ENCODE measurements at regions not wholly inside any gene's neighbourhood (a gene's known extent, or its start where the extent isn't known, plus 50 kb on each side); places are given as distances from the start of the nearest gene placed in this dataset.

DNA sequence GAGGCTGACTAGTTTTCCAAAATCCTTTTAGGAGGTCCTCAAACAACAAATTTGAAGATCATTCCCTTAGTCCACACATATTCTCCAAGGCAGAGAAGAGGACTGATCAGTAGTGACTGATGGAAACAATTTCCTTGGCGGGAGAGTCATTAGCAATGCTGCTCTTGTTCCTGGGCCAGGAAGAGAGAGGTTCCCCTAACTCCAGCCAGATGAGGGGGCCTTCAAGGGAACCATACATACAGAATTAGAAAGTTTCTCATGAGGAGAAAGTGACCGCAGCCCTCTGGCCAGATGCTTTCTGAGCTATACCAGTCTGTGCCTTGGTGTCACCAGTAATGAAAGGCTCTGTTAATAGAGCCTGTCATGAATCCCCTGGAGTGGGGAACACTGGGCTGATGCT lies 539.4 kb downstream of the BNC2 start:
- H3K9me2 ChIP-seq (ENCODE audit: insufficient read depth, low read length): no peaks in the 10 kb centered on the region
- intact Hi-C loops (cut with micrococcal nuclease; ENCODE audit: unreplicated experiment): no loop called here
- ChIA-PET POLR2A (no interaction called here), CTCF (ENCODE audit: unreplicated experiment) (no interaction called here)
- no peaks in the 10 kb centered on the region for H3K36me3 ChIP-seq (ENCODE audit: insufficient read depth, low read length)
- H3K4me2 ChIP-seq (ENCODE audit: low read length): no peak overlapping the region
- no TSS peak for BruUV-seq (replicated peaks)
- DNase-seq (ENCODE audit: low spot score): no peak
- no peaks in the 10 kb centered on the region for H3K4me1 ChIP-seq (ENCODE audit: insufficient read depth, low read length, poor library complexity, severe bottlenecking)
- H3K27ac ChIP-seq (ENCODE audit: low read depth, low read length, poor library complexity, severe bottlenecking): no peak overlapping the region
- H3K4me3 ChIP-seq (ENCODE audit: low read depth, low read length, poor library complexity, severe bottlenecking): no peak overlapping the region
- no peaks in the 10 kb centered on the region for H3K9me3 ChIP-seq (ENCODE audit: low read length)
- no peaks in the 10 kb centered on the region for H4K20me1 ChIP-seq (ENCODE audit: insufficient read depth, low read length)
- no peak for TF ChIP-seq EZH2phosphoT487 (IDR thresholded peaks at IDR 0.05; ENCODE audit: borderline replicate concordance, low read depth, low read length)
- TF ChIP-seq, protein P1, sequence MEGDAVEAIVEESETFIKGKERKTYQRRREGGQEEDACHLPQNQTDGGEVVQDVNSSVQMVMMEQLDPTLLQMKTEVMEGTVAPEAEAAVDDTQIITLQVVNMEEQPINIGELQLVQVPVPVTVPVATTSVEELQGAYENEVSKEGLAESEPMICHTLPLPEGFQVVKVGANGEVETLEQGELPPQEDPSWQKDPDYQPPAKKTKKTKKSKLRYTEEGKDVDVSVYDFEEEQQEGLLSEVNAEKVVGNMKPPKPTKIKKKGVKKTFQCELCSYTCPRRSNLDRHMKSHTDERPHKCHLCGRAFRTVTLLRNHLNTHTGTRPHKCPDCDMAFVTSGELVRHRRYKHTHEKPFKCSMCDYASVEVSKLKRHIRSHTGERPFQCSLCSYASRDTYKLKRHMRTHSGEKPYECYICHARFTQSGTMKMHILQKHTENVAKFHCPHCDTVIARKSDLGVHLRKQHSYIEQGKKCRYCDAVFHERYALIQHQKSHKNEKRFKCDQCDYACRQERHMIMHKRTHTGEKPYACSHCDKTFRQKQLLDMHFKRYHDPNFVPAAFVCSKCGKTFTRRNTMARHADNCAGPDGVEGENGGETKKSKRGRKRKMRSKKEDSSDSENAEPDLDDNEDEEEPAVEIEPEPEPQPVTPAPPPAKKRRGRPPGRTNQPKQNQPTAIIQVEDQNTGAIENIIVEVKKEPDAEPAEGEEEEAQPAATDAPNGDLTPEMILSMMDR (conservative IDR thresholded peaks at IDR 0.05; ENCODE audit: low read length): no peak
- H3K79me2 ChIP-seq (ENCODE audit: insufficient read depth, low read depth, low read length): no peaks in the 10 kb centered on the region
- no peak overlapping the region for H2AFZ ChIP-seq (ENCODE audit: low read length)

DNA sequence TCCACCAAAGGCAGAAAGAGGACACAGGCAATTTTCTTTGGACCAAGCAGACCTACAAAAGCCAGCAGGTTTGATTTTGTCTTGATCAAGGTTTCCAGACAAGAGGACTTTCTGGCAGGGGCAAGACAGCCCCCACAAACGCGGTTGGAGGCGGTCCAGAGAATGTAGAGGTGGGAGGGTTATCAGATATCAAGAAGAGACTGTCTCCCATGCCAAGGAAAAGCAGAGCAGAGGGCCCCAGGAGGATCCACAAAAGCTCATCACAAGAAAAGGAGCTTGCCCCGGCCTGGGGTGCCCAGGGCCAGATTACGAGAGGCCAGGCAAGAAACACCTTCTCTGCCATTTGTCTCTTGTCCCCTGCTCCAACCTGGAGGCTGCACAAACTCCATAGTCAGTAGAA lies 538.9 kb downstream of the BNC2 start:
- DNase-seq (ENCODE audit: low spot score): no peak
- intact Hi-C loops (cut with micrococcal nuclease; ENCODE audit: unreplicated experiment): no loop called here
- H3K4me2 ChIP-seq (ENCODE audit: low read length): no peak overlapping the region
- H3K9me2 ChIP-seq (ENCODE audit: insufficient read depth, low read length): no peaks in the 10 kb centered on the region
- no peaks in the 10 kb centered on the region for H3K36me3 ChIP-seq (ENCODE audit: insufficient read depth, low read length)
- TF ChIP-seq, protein P1 (conservative IDR thresholded peaks at IDR 0.05; ENCODE audit: low read length): no peak
- TF ChIP-seq EZH2phosphoT487 (IDR thresholded peaks at IDR 0.05; ENCODE audit: borderline replicate concordance, low read depth, low read length): no peak
- H4K20me1 ChIP-seq (ENCODE audit: insufficient read depth, low read length): no peaks in the 10 kb centered on the region
- BruUV-seq (replicated peaks): no TSS peak
- no peaks in the 10 kb centered on the region for H3K9me3 ChIP-seq (ENCODE audit: low read length)
- H2AFZ ChIP-seq (ENCODE audit: low read length): no peak overlapping the region
- POLR2A ChIA-PET: no interaction called here
- no peaks in the 10 kb centered on the region for H3K79me2 ChIP-seq (ENCODE audit: insufficient read depth, low read depth, low read length)
- H3K4me1 ChIP-seq (ENCODE audit: insufficient read depth, low read length, poor library complexity, severe bottlenecking): no peaks in the 10 kb centered on the region
- H3K4me3 ChIP-seq (ENCODE audit: low read depth, low read length, poor library complexity, severe bottlenecking): no peak overlapping the region
- no peak overlapping the region for H3K27ac ChIP-seq (ENCODE audit: low read depth, low read length, poor library complexity, severe bottlenecking)
- CTCF ChIA-PET (ENCODE audit: unreplicated experiment): no interaction called here

DNA sequence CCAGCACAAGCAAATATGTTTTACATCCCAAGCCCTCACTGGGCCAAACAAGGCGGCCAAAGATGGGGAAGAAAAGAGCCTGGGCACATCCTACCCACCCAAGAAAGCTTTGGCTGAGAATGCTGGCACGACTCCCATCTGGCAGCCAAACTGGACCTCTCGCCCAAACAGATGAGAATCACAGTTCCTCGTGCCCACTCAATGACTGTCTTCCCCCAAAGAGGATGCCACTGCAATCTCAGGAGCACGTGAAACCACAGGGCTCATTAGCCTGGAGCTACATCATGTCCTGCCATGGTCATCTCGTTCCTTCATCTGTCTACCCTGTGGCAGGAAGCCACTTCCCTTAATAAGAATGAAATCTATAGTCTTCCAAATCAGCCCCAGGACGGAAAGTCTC lies 536.8 kb downstream of the BNC2 start:
- Histone ChIP-seq H3K9me3 (ENCODE audit: low read length) (no peaks in the 10 kb centered on the region), H3K4me1 (ENCODE audit: insufficient read depth, low read length, poor library complexity, severe bottlenecking) (no peaks in the 10 kb centered on the region), H2AFZ (ENCODE audit: low read length) (no peak overlapping the region), H3K79me2 (ENCODE audit: insufficient read depth, low read depth, low read length) (no peaks in the 10 kb centered on the region), H3K9me2 (ENCODE audit: insufficient read depth, low read length) (no peaks in the 10 kb centered on the region), H3K4me2 (ENCODE audit: low read length) (no peak overlapping the region), H3K27ac (ENCODE audit: low read depth, low read length, poor library complexity, severe bottlenecking) (no peak overlapping the region), H3K36me3 (ENCODE audit: insufficient read depth, low read length) (no peaks in the 10 kb centered on the region), H4K20me1 (ENCODE audit: insufficient read depth, low read length) (no peaks in the 10 kb centered on the region), H3K4me3 (ENCODE audit: low read depth, low read length, poor library complexity, severe bottlenecking) (no peak overlapping the region)
- CTCF ChIA-PET (ENCODE audit: unreplicated experiment): no interaction called here
- TF ChIP-seq, protein P1 (conservative IDR thresholded peaks at IDR 0.05; ENCODE audit: low read length): no peak
- no peak for TF ChIP-seq EZH2phosphoT487 (IDR thresholded peaks at IDR 0.05; ENCODE audit: borderline replicate concordance, low read depth, low read length)
- BruUV-seq (replicated peaks): no TSS peak
- POLR2A ChIA-PET: interaction anchor here (0.6 kb wide), 1 partner anchor 1074 kb away, joined by 3 read pairs; no protein-coding TSS in a partner anchor
- intact Hi-C loops (cut with micrococcal nuclease; ENCODE audit: unreplicated experiment): no loop called here
- DNase-seq (ENCODE audit: low spot score): no peak
